ENCODE measurements at regions not wholly inside any gene's neighbourhood (a gene's known extent, or its start where the extent isn't known, plus 50 kb on each side); places are given as distances from the start of the nearest gene placed in this dataset.

DNA sequence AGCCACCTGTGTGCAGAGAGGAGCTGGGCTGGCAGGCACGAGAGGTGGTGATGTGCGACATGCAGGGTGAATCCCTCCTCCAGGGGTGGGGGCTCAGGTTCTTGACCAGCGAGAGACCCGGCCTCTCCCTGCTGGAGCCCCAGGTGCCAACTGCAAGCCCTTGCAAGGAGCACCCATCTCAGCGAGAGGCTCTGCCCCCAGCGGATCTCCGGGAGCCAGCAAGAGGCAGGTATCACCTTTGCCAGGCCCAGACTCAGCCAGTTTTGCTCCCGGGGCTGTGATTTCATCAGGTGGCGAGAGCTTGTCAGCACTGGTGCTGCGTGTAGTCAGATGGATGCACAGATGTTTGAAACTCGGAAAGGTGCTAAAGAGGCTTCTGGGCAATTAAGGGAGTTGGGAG lies 87.7 kb downstream of the TFAP2C start:
- Histone ChIP-seq H3K27me3 (ENCODE audit: low read depth) (no peaks in the 10 kb centered on the region), H3K36me3 (no peaks in the 10 kb centered on the region), H3K9me3 (no peaks in the 10 kb centered on the region), H3K4me3 (no peak overlapping the region), H3K4me1 (no peaks in the 10 kb centered on the region), H3K27ac (no peak overlapping the region)
- intact Hi-C loops (cut with DNase I): no loop called here
- TF ChIP-seq, protein P1, sequence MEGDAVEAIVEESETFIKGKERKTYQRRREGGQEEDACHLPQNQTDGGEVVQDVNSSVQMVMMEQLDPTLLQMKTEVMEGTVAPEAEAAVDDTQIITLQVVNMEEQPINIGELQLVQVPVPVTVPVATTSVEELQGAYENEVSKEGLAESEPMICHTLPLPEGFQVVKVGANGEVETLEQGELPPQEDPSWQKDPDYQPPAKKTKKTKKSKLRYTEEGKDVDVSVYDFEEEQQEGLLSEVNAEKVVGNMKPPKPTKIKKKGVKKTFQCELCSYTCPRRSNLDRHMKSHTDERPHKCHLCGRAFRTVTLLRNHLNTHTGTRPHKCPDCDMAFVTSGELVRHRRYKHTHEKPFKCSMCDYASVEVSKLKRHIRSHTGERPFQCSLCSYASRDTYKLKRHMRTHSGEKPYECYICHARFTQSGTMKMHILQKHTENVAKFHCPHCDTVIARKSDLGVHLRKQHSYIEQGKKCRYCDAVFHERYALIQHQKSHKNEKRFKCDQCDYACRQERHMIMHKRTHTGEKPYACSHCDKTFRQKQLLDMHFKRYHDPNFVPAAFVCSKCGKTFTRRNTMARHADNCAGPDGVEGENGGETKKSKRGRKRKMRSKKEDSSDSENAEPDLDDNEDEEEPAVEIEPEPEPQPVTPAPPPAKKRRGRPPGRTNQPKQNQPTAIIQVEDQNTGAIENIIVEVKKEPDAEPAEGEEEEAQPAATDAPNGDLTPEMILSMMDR (IDR thresholded peaks at IDR 0.05): no peak
- ATAC-seq: no peak
- no peak for DNase-seq

DNA sequence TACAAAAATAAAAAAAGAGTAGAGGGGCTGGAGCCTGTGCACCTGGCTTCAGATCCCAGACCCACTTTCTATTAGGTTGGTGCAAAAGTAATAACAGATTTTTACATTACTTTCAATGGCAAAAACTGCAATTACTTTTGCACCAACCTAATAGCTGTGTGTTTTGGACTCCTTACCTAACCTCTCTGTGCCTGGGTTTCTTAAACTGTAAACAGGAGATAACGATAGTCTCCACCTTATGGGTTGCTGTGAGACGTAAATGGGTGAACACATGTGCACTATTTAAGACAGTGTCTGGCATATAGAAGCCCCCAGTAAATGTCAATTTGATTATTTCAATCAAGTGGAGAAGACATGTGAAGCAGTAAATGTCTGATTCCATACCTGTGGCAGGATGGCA lies 89.7 kb downstream of the TFAP2C start:
- H3K27ac ChIP-seq: no peak overlapping the region
- no peaks in the 10 kb centered on the region for H3K36me3 ChIP-seq
- no peaks in the 10 kb centered on the region for H3K27me3 ChIP-seq (ENCODE audit: low read depth)
- intact Hi-C loops (cut with DNase I): no loop called here
- H3K9me3 ChIP-seq: no peaks in the 10 kb centered on the region
- H3K4me3 ChIP-seq: no peak overlapping the region
- DNase-seq (no peak), ATAC-seq (no peak)
- TF ChIP-seq, protein P1 (IDR thresholded peaks at IDR 0.05): no peak
- H3K4me1 ChIP-seq: no peaks in the 10 kb centered on the region

DNA sequence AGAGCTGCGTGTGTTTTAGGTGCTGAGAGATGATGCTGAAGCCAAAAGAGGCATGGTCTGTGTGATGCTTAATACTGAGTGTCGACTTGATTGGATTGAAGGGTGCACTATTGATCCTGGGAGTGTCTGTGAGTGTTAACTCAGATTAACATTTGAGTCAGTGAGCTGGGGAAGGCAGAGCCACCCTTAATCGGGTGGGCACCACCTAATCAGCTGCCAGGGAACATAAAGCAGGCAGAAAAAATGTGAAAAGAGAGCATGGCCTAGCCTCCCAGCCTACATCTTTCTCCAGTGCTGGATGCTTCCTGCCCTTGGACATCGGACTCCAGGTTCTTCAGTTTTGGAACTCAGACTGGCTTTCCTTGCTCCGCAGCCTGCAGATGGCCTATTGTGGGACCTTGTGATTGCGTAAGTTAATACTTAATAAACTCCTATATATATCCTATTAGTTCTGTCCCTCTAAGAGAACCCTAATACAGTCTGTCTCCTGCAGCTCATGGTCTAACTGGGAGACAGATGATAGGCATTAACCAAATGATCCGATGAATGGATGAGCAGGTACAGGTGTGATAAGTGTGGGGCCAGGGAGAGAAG lies 91.6 kb downstream of the TFAP2C start:
- no peak for DNase-seq
- H3K9me3 ChIP-seq: no peaks in the 10 kb centered on the region
- H3K27ac ChIP-seq: no peak overlapping the region
- ATAC-seq: no peak
- H3K36me3 ChIP-seq: no peaks in the 10 kb centered on the region
- intact Hi-C loops (cut with DNase I): no loop called here
- H3K27me3 ChIP-seq (ENCODE audit: low read depth): no peaks in the 10 kb centered on the region
- H3K4me1 ChIP-seq: no peaks in the 10 kb centered on the region
- no peak overlapping the region for H3K4me3 ChIP-seq
- TF ChIP-seq, protein P1 (IDR thresholded peaks at IDR 0.05): no peak

DNA sequence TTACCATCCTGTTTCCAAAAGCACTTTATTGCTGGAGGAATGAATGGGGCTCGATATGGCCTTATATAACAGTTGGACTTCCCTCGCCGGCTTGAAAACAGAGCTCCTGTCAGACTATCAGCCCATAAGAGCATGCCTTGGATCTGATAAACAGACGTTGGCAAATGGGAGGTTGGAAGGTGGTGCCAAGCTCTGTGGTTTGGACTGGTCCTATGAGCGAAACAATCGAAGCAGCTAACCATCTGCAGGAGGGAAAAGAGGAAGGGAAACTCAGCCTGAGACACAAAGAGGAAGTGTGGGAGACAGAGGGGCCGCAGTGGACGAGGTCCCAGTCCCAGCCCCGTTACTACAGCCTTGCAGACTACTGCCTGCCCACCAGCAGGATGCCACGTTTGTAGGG lies 92.9 kb downstream of the TFAP2C start:
- ATAC-seq: peak; percentile 51 to 65
- H3K4me3 ChIP-seq: no peak overlapping the region
- no peak for DNase-seq
- TF ChIP-seq, protein P1 (IDR thresholded peaks at IDR 0.05): no peak
- no peaks in the 10 kb centered on the region for H3K9me3 ChIP-seq
- no peak overlapping the region for H3K27ac ChIP-seq
- H3K4me1 ChIP-seq: no peaks in the 10 kb centered on the region
- no peaks in the 10 kb centered on the region for H3K36me3 ChIP-seq
- intact Hi-C loops (cut with DNase I): no loop called here
- no peaks in the 10 kb centered on the region for H3K27me3 ChIP-seq (ENCODE audit: low read depth)

DNA sequence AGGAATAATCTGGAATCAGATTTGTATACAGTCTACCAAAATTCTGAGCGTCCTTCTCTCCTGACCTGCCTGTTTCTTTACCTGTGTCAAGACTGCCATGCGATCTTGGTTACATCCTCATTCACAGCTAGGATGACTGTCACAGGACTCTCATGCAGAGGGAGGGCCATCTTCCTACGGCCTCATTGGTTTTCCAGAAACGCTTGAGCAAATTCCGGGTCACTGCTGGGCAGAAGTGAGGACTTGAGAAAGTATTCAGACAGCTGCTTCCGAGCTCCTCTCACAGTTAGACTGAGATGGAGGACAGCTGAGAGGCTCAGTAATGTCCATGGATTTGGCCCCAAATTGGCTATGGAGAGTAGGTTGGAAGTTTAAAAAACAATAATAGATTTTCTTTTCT lies 94.2 kb downstream of the TFAP2C start:
- H3K36me3 ChIP-seq: no peaks in the 10 kb centered on the region
- intact Hi-C loops (cut with DNase I): no loop called here
- no peak for DNase-seq
- no peak for ATAC-seq
- H3K4me3 ChIP-seq: no peak overlapping the region
- H3K27me3 ChIP-seq (ENCODE audit: low read depth): peaks cover 3% of the 10 kb centered on the region
- TF ChIP-seq, protein P1 (IDR thresholded peaks at IDR 0.05): no peak
- H3K27ac ChIP-seq: no peak overlapping the region
- H3K9me3 ChIP-seq: no peaks in the 10 kb centered on the region
- no peaks in the 10 kb centered on the region for H3K4me1 ChIP-seq

Measured in lower lobe of right lung (tissue), 2 donors.